HCT116 (cell line): ENCODE measurements at regions not wholly inside any gene's neighbourhood (a gene's known extent, or its start where the extent isn't known, plus 50 kb on each side); places are given as distances from the start of the nearest gene placed in this dataset.

ENCODE experiments used
- ATAC-seq: fragments of 200-7000 bp; cut with Tn5 transposase; 2 replicates; pipeline ENCODE4 v1.9.1; 2020; ENCODE audit warnings: mild to moderate bottlenecking, moderate library complexity
- BruUV-seq: library from RNA; stranded (reverse); fragments of 400-500 nt; replicated peaks from 2 replicates; lab custom pipeline; 2021; lab: Mats Ljungman, UMichigan
- CTCF ChIA-PET: fragments of 300-600 bp; sonication (Branson Sonifier 250); formaldehyde crosslinking; loops from one replicate; lab custom pipeline; 2021; ENCODE audit warnings: antibody characterized with exemption; lab: Charles Lee
- POLR2A ChIA-PET: fragments of 300-600, 350-600 bp; sonication (Branson Sonifier 250); formaldehyde crosslinking; loops from one replicate; lab custom pipeline; 2021; ENCODE audit warnings: antibody characterized with exemption; lab: Charles Lee
- RAD21 ChIA-PET, 2 experiments: fragments of 300-600 bp; sonication (Branson Sonifier 250); formaldehyde crosslinking; loops; one replicate each; lab custom pipeline; 2023; ENCODE audit warnings: low total read pairs in 2 of 2; ENCODE audit not compliant: uncharacterized antibody in 2 of 2, unreplicated experiment in 2 of 2, low non-redundant PET in 1 of 2; lab: Charles Lee
- DNase-seq: peaks from one replicate; pipeline ENCODE4 v3.0.0-alpha.2; 2010; ENCODE audit warnings: low read depth, low spot score
- H2AFZ ChIP-seq: fragments of 200-600 bp; shearing (Covaris generic), sonication (generic); 2 replicates; pipeline ENCODE4 v1.6.1; 2017; ENCODE audit warnings: low read depth, mixed run types, mixed read lengths, antibody characterized with exemption, low read length; ENCODE audit not compliant: poor library complexity, severe bottlenecking
- H3K27ac ChIP-seq: 2 replicates; pipeline ENCODE4 v1.5.1; 2012; ENCODE audit warnings: low read depth, low read length
- H3K27me3 ChIP-seq: fragments of 200-600 bp; sonication (generic); 2 replicates; pipeline ENCODE4 v1.6.1; 2016; ENCODE audit warnings: mixed run types, low read length, mixed read lengths; ENCODE audit not compliant: insufficient read depth
- H3K36me3 ChIP-seq, 2 experiments: fragments of 200-500 bp in 1 of 2; fragments of 200-600 bp in 1 of 2; sonication (Bioruptor generic) in 1 of 2; sonication (generic) in 1 of 2; 2 replicates each; pipeline versions ENCODE4 v1.5.1 to v1.6.1; 2014 to 2016; ENCODE audit warnings: low read length in 2 of 2, inconsistent platforms in 1 of 2, mixed read lengths in 1 of 2, mixed run types in 1 of 2; ENCODE audit not compliant: insufficient read depth in 2 of 2, control insufficient read depth in 1 of 2
- H3K4me1 ChIP-seq, 2 experiments: fragments of 200-600 bp in 1 of 2; sonication (generic) in 1 of 2; 2 replicates each; pipeline versions ENCODE4 v1.5.1 to v1.6.1; 2012 to 2017; ENCODE audit warnings: low read length in 2 of 2, inconsistent platforms in 1 of 2, mild to moderate bottlenecking in 1 of 2, mixed read lengths in 1 of 2, mixed run types in 1 of 2, moderate library complexity in 1 of 2; ENCODE audit not compliant: insufficient read depth in 2 of 2, control insufficient read depth in 1 of 2
- H3K4me2 ChIP-seq: fragments of 200-600 bp; sonication (generic); 2 replicates; pipeline ENCODE4 v1.6.1; 2017; ENCODE audit warnings: mixed run types, low read length, mixed read lengths
- H3K4me3 ChIP-seq, 2 experiments: fragments of 200-600 bp in 1 of 2; sonication (generic) in 1 of 2; replicated peaks in 1 of 2; 2 replicates each; pipeline ENCODE4 v1.5.1; 2011 to 2016; ENCODE audit warnings: low read length in 2 of 2, control low read depth in 1 of 2, low read depth in 1 of 2, mild to moderate bottlenecking in 1 of 2, mixed read lengths in 1 of 2, mixed run types in 1 of 2
- H3K79me2 ChIP-seq: fragments of 200-600 bp; sonication (generic); 2 replicates; pipeline ENCODE4 v1.6.1; 2017; ENCODE audit warnings: mild to moderate bottlenecking, mixed run types, low read length, moderate library complexity, mixed read lengths; ENCODE audit not compliant: insufficient read depth
- H3K9ac ChIP-seq: fragments of 200-600 bp; sonication (generic); 2 replicates; pipeline ENCODE4 v1.6.1; 2016; ENCODE audit warnings: low read length, mixed read lengths
- H3K9me2 ChIP-seq: fragments of 200-600 bp; sonication (generic), shearing (Covaris generic); 2 replicates; pipeline ENCODE4 v1.6.1; 2017; ENCODE audit warnings: mixed run types, mild to moderate bottlenecking, moderate library complexity; ENCODE audit not compliant: insufficient read depth
- H3K9me3 ChIP-seq, 2 experiments: fragments of 200-500 bp in 1 of 2; fragments of 200-600 bp in 1 of 2; sonication (Bioruptor generic) in 1 of 2; sonication (generic) in 1 of 2; 2 replicates each; pipeline ENCODE4 v1.6.1; 2014 to 2017; ENCODE audit warnings: low read length in 2 of 2, mixed read lengths in 2 of 2, inconsistent platforms in 1 of 2, low read depth in 1 of 2, mild to moderate bottlenecking in 1 of 2, mixed run types in 1 of 2, moderate library complexity in 1 of 2; ENCODE audit not compliant: control insufficient read depth in 1 of 2, insufficient read depth in 1 of 2
- H4K20me1 ChIP-seq: fragments of 200-600 bp; sonication (generic), shearing (Covaris generic); 2 replicates; pipeline ENCODE4 v1.6.1; 2017; ENCODE audit warnings: mixed run types, mild to moderate bottlenecking, moderate library complexity; ENCODE audit not compliant: insufficient read depth
- ATF3 ChIP-seq: IDR thresholded peaks from 2 replicates; pipeline ENCODE4 v1.6.1; 2012
- CBX3 ChIP-seq: IDR thresholded peaks from 2 replicates; pipeline ENCODE4 v1.6.1; 2012; ENCODE audit warnings: low read depth
- CEBPB ChIP-seq: IDR thresholded peaks from 2 replicates; pipeline ENCODE4 v1.6.1; 2012; ENCODE audit warnings: low read depth
- EGR1 ChIP-seq: IDR thresholded peaks from 2 replicates; pipeline ENCODE4 v1.6.1; 2012; ENCODE audit warnings: low read depth
- FOSL1 ChIP-seq: IDR thresholded peaks from 2 replicates; pipeline ENCODE4 v1.6.1; 2012; ENCODE audit warnings: low read depth
- JUND ChIP-seq: IDR thresholded peaks from 2 replicates; pipeline ENCODE4 v1.6.1; 2012
- REST ChIP-seq: IDR thresholded peaks from 2 replicates; pipeline ENCODE4 v1.6.1; 2012; ENCODE audit warnings: low read depth
- SIN3A ChIP-seq: IDR thresholded peaks from 2 replicates; pipeline ENCODE4 v1.6.1; 2012; ENCODE audit warnings: low read depth
- TCF7L2 ChIP-seq: IDR thresholded peaks from 2 replicates; pipeline ENCODE4 v1.7.0; 2011; ENCODE audit warnings: borderline replicate concordance, inconsistent platforms; ENCODE audit not compliant: insufficient read depth, insufficient read length; ENCODE audit errors: extremely low read depth
- ZFX ChIP-seq: fragments of 450-650 bp; IDR thresholded peaks from 2 replicates; pipeline ENCODE4 v1.6.1; 2017
- intact Hi-C: fragments of 100-400 bp; cut with micrococcal nuclease; formaldehyde crosslinking; loops from 2 replicates; pipeline ENCODE4 v1.10.0; 2022

GRCh38 chr3:127036209-127037020 is 53.5 kb downstream of the PLXNA1 start:
- H3K9me2 ChIP-seq = no peaks in the 10 kb centered on the region
- ChIA-PET RAD21 (no interaction called here), POLR2A (no interaction called here), CTCF (interaction anchor here (1.0 to 1.1 kb wide), 2 partner anchors 419 to 512 kb away, joined by 3 read pairs; no protein-coding TSS in a partner anchor)
- ATAC-seq (peak; percentile 35), DNase-seq (no peak)
- H4K20me1 ChIP-seq = no peaks in the 10 kb centered on the region
- H3K4me2 ChIP-seq = peak overlapping the region; percentile 61
- H3K79me2 ChIP-seq = no peaks in the 10 kb centered on the region
- no TSS peak for BruUV-seq
- intact Hi-C loops = no loop called here
- H2AFZ ChIP-seq = no peak overlapping the region
- peak overlapping the region; percentile 54 for H3K27ac ChIP-seq
- no peaks in the 10 kb centered on the region for H3K27me3 ChIP-seq
- peaks cover 15 to 30% of the 10 kb centered on the region in 2 experiments for H3K4me1 ChIP-seq
- H3K9me3 ChIP-seq = no peaks in the 10 kb centered on the region
- peak overlapping the region in 1 of 2 experiments; percentile 12; a peak in 1 of 4 replicates for H3K4me3 ChIP-seq
- H3K9ac ChIP-seq = peak overlapping the region; percentile 61
- TF ChIP-seq ZFX = peak; percentile 23; the same call in 1 of the 2 replicates
- TF ChIP-seq FOSL1 = no peak
- no peaks in the 10 kb centered on the region for H3K36me3 ChIP-seq

- Histone ChIP-seq H3K79me2 (no peaks in the 10 kb centered on the region), H3K27ac (no peak overlapping the region; the same call in 1 of the 2 replicates), H3K9me2 (no peaks in the 10 kb centered on the region), H3K4me1 (peaks cover 15 to 30% of the 10 kb centered on the region in 2 experiments), H3K9ac (no peak overlapping the region), H4K20me1 (no peaks in the 10 kb centered on the region), H3K9me3 (no peaks in the 10 kb centered on the region), H3K27me3 (no peaks in the 10 kb centered on the region), H2AFZ (no peak overlapping the region), H3K4me3 (no peak overlapping the region), H3K36me3 (no peaks in the 10 kb centered on the region), H3K4me2 (no peak overlapping the region)
- ChIA-PET RAD21 (no interaction called here), CTCF (interaction anchor here (1.0 kb wide), 1 partner anchor 419 kb away, joined by 3 read pairs; no protein-coding TSS in a partner anchor), POLR2A (no interaction called here)
- intact Hi-C loops = no loop called here
- DNase-seq = no peak
- BruUV-seq = no TSS peak
- TF ChIP-seq JUND (no peak), EGR1 (no peak), ZFX (no peak), CBX3 (no peak), ATF3 (no peak), TCF7L2 (no peak), SIN3A (no peak), REST (no peak), CEBPB (no peak)
- no peak for ATAC-seq
These were observed 54.1 kb downstream of the PLXNA1 start for GRCh38 chr3:127037021-127037400.
